Ovary (tissue), 3 donors: ENCODE measurements at regions not wholly inside any gene's neighbourhood (a gene's known extent, or its start where the extent isn't known, plus 50 kb on each side); places are given as distances from the start of the nearest gene placed in this dataset.

Source experiments
- CTCF ChIP-seq, 3 donors: fragments of 450-650 bp in 2 of 3; fragments of 200-600 bp in 1 of 3; IDR thresholded peaks; one replicate each; pipeline versions ENCODE4 v1.5.1 to v1.8.0; 2016 to 2022; ENCODE audit warnings: antibody characterized with exemption in 3 of 3, mild to moderate bottlenecking in 1 of 3
- EP300 ChIP-seq: sonication (generic); formaldehyde crosslinking; IDR thresholded peaks from one replicate; pipeline ENCODE4 v1.6.1; 2017; ENCODE audit warnings: antibody characterized with exemption
- donor health status: DM: no; HTN: no; CAD: no.

GRCh38 chr9:11349187-11349586, 736.4 kb upstream of the PTPRD start:
- TF ChIP-seq CTCF (IDR thresholded peaks at IDR 0.05) (no peak), EP300 (no peak)
